ENCODE measurements at regions not wholly inside any gene's neighbourhood (a gene's known extent, or its start where the extent isn't known, plus 50 kb on each side); places are given as distances from the start of the nearest gene placed in this dataset.
"Not testable (repeated sequence)": the region's sequence is repeated elsewhere in the genome, so short reads cannot be mapped to it uniquely, and the experiment has no call there.

GRCh38 chr12:17296882-17297281 lies 690.9 kb upstream of the LMO3 start:
- no peaks in the 10 kb centered on the region for H3K4me1 ChIP-seq
- peaks cover 0 to 56% (median 24%) of the 10 kb centered on the region in 8 donors for H3K9me3 ChIP-seq
- intact Hi-C loops (cut with DNase I; ENCODE audit: low total_unique reads): no loop called here
- H3K27ac ChIP-seq: no peak overlapping the region
- no peak overlapping the region for H3K4me3 ChIP-seq
- WGBS, 5 donors: 77 to 87% (median 83%) methylated on average over 7 of the region's 7 CpGs
- no peak for TF ChIP-seq CTCF (IDR thresholded peaks at IDR 0.05 in 8 of 11, conservative IDR thresholded peaks at IDR 0.05 in 3 of 11)
- H3K36me3 ChIP-seq: no peaks in the 10 kb centered on the region
- no peaks in the 10 kb centered on the region for H3K27me3 ChIP-seq (replicated peaks in 1 of 7)
- no peak for DNase-seq

- DNase-seq: no peak
- WGBS, 5 donors: 85 to 95% (median 87%) methylated on average over 1 of the region's 1 CpG
- no peak overlapping the region for H3K4me3 ChIP-seq
Observed at GRCh38 chr12:17286874-17287273, 680.9 kb upstream of the LMO3 start.

GRCh38 chr12:17284873-17285272 lies 678.9 kb upstream of the LMO3 start:
- 85 to 100% (median 94%) methylated on average over 1 of the region's 1 CpG for WGBS, 5 donors
- TF ChIP-seq CTCF (IDR thresholded peaks at IDR 0.05 in 8 of 11, conservative IDR thresholded peaks at IDR 0.05 in 3 of 11): no peak
- no peak for TF ChIP-seq POLR2AphosphoS5 (IDR thresholded peaks at IDR 0.05)
- no peak for TF ChIP-seq POLR2A (IDR thresholded peaks at IDR 0.05)
- no peak for DNase-seq
- intact Hi-C loops (cut with DNase I; ENCODE audit: low total_unique reads): no loop called here
- H3K9me3 ChIP-seq: peaks cover 0 to 29% (median 14%) of the 10 kb centered on the region in 8 donors
- no peaks in the 10 kb centered on the region for H3K4me1 ChIP-seq
- no peak overlapping the region for H3K4me3 ChIP-seq
- no peak overlapping the region for H3K27ac ChIP-seq
- no peaks in the 10 kb centered on the region for H3K36me3 ChIP-seq
- no peaks in the 10 kb centered on the region for H3K27me3 ChIP-seq (replicated peaks in 1 of 7)

More at GRCh38 chr12:17286874-17287273, 680.9 kb upstream of the LMO3 start:
- H3K27ac ChIP-seq: no peak overlapping the region
- peaks cover 0 to 29% (median 13%) of the 10 kb centered on the region in 8 donors for H3K9me3 ChIP-seq
- H3K4me1 ChIP-seq: no peaks in the 10 kb centered on the region
- TF ChIP-seq CTCF (IDR thresholded peaks at IDR 0.05 in 8 of 11, conservative IDR thresholded peaks at IDR 0.05 in 3 of 11) (no peak), POLR2A (IDR thresholded peaks at IDR 0.05) (no peak), POLR2AphosphoS5 (IDR thresholded peaks at IDR 0.05) (no peak)
- no peaks in the 10 kb centered on the region for H3K36me3 ChIP-seq
- no peaks in the 10 kb centered on the region for H3K27me3 ChIP-seq (replicated peaks in 1 of 7)
- intact Hi-C loops (cut with DNase I; ENCODE audit: low total_unique reads): no loop called here

GRCh38 chr12:17283563-17283962 lies 677.6 kb upstream of the LMO3 start:
- no peak for DNase-seq
- no peak overlapping the region for H3K4me3 ChIP-seq
- H3K9me3 ChIP-seq: peaks cover 0 to 29% (median 14%) of the 10 kb centered on the region in 8 donors
- intact Hi-C loops (cut with DNase I; ENCODE audit: low total_unique reads): no loop called here
- no peak for TF ChIP-seq POLR2A (IDR thresholded peaks at IDR 0.05)
- no peak for TF ChIP-seq POLR2AphosphoS5 (IDR thresholded peaks at IDR 0.05)
- no peak for TF ChIP-seq CTCF (IDR thresholded peaks at IDR 0.05 in 8 of 11, conservative IDR thresholded peaks at IDR 0.05 in 3 of 11)
- H3K4me1 ChIP-seq: no peaks in the 10 kb centered on the region
- 85 to 94% (median 91%) methylated on average over 9 of the region's 9 CpGs for WGBS, 5 donors
- H3K36me3 ChIP-seq: no peaks in the 10 kb centered on the region
- no peaks in the 10 kb centered on the region for H3K27me3 ChIP-seq (replicated peaks in 1 of 7)
- H3K27ac ChIP-seq: no peak overlapping the region

- intact Hi-C loops (cut with DNase I; ENCODE audit: low total_unique reads); DNase-seq; H3K4me3 ChIP-seq; H3K36me3 ChIP-seq; H3K4me1 ChIP-seq; H3K27ac ChIP-seq; H3K27me3 ChIP-seq (replicated peaks in 1 of 7): not testable (repeated sequence)
- peaks cover 0 to 21% (median 4%) of the 10 kb centered on the region in 8 donors for H3K9me3 ChIP-seq
Observed at GRCh38 chr12:17282169-17282568, 676.2 kb upstream of the LMO3 start.

All from spleen (tissue), 11 donors.